GM19043 (cell line): ENCODE measurements at regions not wholly inside any gene's neighbourhood (a gene's known extent, or its start where the extent isn't known, plus 50 kb on each side); places are given as distances from the start of the nearest gene placed in this dataset.

Experiments used
- ATAC-seq: cut with Tn5 transposase; IDR thresholded peaks from one replicate; pipeline ENCODE4 v1.9.1; 2021; ENCODE audit warnings: low read depth; ENCODE audit not compliant: unreplicated experiment

GRCh38 chr2:185891403-185891802, 152.8 kb downstream of the FSIP2 start:
- no peak for ATAC-seq

- no peak for ATAC-seq
Observed at GRCh38 chr2:185891804-185892411, 153.3 kb downstream of the FSIP2 start.

DNA sequence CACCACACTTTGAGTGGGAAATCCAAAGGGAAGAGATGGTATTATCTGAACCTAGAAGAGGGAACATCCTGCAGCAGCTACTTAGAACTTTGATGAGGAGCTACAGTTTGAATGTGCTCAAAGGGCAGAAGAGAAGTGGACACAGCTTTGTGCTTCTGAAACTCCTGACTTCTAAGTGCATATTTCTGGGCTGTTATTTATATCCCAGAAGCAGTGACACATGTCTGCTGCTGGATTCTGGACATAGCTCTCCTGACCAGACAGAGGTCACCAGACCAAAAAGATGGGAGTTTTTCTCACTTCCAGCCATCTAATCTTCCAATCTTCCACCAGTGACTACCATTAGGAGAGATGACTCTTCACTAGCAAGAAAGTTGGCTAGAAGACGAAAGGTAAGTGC, 153.9 kb downstream of the FSIP2 start:
- no peak for ATAC-seq

DNA sequence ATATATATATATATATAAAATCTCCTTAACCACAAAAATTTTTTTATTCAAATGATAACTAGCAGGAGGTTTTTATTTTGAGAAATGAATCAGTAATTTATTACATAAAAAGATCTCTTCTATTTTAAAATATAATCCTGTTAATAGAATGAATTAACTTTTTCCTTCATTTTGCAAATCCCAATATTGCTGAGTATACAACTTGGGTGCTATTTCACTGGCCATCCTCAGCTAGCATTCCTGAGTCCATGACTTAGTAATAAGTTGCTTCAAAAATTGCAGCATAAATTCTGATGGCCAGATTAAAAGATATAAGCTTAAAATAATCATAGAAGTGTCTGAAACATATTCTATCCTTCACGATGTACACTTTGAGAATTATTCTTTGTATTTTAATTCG, 155.6 kb downstream of the FSIP2 start:
- no peak for ATAC-seq

GRCh38 chr2:185895828-185896693, 157.5 kb downstream of the FSIP2 start:
- no peak for ATAC-seq

- no peak for ATAC-seq
Observed at GRCh38 chr2:185899366-185899765, 160.8 kb downstream of the FSIP2 start.

DNA sequence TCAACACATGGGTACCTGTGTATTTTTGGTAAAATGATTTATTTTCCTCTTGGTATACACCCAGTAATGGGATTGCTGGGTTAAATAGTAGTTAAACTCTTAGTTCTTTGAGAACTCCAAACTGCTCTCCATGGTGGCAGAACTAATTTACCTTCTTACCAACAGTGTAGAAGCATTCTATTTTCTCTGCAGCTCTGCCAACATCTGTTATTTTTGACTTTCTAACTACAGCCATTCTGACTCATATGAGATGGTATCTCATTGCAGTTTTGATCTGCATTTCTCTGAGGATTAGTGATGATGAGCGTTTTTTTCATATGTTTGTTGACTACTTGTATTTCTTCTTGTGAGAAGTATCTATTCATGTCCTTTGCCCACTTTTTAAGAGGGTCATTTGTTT, 180.6 kb downstream of the FSIP2 start:
- no peak for ATAC-seq

- no peak for ATAC-seq
Observed at GRCh38 chr2:185921048-185921756, 182.6 kb downstream of the FSIP2 start.

GRCh38 chr2:185934232-185934631, 195.6 kb downstream of the FSIP2 start:
- ATAC-seq: no peak

- no peak for ATAC-seq
Observed at GRCh38 chr2:185939858-185940257, 201.3 kb downstream of the FSIP2 start.

DNA sequence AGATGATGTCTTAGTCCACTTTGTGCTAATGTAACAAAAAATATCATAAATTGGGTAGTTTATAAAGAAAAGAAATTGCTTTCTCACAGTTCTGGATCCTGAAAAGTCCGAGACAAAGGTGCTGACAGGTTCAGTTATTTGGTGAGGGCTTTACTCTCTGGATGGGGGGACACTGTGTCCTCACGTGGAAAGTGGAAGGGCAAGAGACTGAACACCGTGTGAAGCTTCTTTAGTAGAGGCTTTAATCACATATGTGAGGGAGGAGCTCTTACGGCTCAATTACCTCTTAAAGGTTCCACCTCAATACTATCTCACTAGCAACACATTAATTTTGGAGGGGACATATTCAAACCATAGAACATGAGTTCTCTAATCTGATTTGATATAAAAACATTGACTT, 204.3 kb downstream of the FSIP2 start:
- ATAC-seq: no peak

DNA sequence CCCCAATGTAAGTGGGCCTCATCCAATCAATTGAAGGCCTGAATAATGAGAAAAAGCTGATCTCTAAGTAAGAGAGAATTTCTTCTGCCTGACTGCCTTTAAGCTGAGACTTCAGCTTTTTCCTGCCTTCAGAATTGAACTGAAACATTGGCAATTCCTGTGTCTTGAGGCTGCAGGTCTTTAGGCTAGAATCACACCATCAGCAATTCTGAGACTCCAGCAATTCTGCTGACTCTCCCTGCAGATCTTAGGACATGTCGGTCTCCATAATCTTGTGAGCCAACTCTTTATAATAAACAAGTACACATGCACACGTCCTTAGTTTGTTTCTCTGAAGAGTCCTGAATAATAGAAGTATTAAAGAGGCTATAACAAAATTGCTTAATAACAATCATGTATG, 209.1 kb downstream of the FSIP2 start:
- ATAC-seq: no peak

DNA sequence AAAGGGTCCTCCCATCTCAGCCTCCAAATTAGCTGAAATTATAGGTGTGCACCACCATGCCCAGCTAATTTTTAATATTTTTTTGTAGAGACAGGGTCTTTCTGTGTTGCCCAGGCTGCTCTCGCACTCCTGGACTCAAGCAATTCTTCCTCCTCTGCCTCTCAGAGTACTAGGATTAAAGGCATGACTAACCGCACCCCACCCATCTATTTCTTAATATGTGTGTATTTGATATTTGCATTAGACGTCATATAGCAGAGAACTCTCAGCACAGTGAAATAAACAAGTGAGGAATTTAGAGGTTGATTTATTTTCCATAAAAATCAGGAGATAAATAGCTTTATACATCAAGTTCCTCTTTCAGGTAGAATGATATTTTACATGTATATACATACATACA, 213.5 kb downstream of the FSIP2 start:
- no peak for ATAC-seq

DNA sequence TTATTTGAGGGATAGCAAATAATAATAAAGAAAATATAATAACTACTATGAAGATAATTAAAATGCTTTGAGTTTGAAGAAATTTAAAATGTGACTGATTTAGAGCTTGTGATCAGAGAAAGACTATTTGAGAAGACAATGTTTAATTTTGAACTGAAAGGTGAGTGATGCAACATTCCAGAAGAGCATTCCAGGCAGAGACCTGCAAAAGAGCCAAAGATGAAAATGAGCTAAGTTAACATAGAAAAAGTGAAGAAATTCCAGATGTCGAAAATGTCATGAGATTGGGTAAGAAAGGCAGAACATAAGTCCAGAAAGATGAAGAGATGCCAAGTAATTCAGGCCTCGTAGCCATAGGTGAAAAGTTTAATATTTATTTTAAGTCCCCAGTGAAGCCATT, 215.8 kb downstream of the FSIP2 start:
- no peak for ATAC-seq

DNA sequence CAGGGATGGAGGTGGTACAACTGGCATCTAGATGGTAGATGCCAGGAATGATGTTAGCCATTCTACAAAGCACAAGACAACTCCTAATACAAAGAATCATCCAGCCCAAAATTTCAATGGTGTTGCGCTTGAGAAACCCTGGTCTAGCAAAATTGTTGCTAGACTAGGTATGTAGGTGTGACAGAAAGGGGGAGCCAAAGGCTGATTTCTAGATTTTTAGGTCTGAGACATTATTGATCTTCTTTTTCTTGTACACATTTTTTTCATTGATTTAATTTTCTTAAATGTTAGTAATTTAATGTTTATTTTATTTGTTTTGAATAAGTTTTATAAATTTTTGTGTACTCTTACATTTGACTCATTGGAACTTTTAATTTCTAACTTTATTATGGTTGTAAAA, 216.4 kb downstream of the FSIP2 start:
- ATAC-seq: no peak

GRCh38 chr2:185967335-185967734, 228.7 kb downstream of the FSIP2 start:
- no peak for ATAC-seq

DNA sequence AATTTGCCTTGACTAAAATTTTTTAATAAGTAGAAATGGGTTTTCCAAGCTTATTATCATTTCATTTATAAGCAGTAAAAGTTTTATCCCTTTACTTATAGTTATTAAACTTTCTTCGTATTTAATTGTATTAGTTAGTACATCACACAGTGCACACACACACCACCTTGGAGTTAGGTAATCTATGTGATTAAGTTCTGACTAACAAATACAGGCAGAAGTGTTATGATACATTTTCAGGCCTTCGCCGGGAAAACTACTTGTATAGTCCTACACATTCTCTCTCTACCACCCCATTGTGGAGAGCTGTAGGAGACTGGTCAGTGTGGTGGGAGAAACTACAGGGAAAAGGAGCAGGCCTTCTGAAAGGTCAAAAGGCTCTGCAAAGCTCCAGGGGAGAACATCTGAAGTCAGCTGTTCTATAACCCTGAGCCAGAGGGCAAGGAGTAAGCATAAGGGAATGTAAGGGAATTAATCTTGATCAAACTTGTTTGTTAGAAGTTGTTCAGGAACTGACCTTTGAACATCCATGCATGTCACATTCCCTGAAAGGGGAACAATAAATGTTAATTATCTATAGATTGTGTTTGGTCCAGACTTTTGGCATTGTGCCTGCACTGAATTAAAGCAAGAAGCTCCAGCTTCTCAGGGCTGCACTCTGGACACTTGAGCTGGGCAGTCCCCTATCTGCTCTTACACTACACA, 231.7 kb downstream of the FSIP2 start:
- ATAC-seq: no peak

DNA sequence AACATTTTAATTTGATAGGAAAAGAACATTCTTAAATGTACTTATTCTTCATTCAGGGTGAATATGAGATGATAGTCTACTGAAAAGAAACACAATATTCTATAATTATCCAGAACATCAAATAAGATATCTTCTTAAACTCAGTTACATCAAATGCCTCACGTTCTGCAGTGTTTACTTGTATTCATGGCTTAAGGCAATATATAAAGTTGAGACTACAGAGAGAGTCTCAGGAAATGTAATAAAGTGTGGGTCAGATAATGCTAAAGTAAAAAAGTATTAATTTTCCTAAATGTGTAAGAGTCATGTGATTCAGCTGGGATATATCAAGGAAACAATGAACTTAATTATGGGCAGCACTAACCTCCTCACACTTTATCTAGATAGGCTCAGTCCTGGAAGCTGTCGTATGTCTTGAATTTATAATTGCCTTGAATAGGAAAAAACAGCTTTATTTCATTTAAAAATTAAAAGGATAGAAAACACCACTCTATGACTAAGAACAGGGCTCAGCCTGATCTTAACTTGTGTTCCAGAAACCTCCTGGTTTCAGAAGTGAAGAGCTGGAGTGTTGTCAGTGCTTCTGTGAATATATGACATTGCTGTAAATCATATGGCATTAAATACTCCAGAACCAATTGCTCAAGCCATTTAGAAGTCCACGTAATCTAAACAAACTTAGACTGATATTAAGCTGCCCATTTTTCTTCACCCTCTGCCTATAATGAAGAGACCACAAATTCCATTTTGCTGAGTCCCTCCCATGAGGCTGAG, 240.2 kb downstream of the FSIP2 start:
- no peak for ATAC-seq

DNA sequence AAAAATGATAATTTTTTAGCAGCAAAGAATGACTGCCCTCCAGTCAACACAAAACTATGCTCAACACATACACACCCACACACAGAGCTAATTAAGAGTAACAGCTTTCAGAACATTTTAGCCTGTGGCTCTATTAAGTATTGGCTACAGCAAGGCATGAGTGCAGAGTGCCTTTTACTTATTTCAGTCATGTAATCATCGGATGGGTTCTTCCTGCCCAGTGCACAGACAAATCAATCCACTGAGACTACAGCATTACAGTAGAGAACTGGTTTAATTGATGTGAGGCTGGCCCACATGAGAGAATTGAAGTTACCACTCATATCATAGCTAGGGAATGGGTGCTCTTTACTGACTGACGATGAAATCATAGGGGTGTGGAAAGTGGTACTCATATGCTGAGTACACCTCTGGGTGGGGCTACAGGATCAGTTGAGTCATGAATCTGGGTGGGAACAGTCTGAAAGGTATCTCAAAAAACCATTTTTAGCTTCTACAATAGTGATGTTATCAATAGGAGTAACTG, 241.0 kb downstream of the FSIP2 start:
- ATAC-seq: no peak

DNA sequence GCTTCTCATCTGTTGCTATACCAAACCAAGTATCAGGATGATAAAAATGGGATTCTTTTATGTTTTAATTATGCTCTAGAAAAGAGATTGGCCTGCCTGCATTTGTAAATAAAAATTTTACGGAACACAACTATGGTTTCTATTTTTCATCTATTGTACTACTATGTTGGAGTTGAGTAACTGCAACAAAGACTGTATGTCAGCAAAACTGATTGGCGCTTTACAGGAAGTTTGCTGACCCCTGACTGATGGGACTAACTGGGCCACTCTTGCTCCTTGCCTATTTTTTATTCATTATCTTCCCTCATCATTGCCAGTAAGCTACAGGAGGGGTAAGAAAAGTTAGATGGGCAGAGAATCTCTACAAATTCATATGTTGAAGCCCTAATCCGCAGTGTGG, 242.3 kb downstream of the FSIP2 start:
- ATAC-seq: no peak
